H9 (cell line): ENCODE measurements at regions not wholly inside any gene's neighbourhood (a gene's known extent, or its start where the extent isn't known, plus 50 kb on each side); places are given as distances from the start of the nearest gene placed in this dataset.

Experiments
- DNase-seq: peaks from one replicate; pipeline ENCODE4 v3.0.0-alpha.2; 2017
- H2AFZ ChIP-seq: one replicate; pipeline ENCODE4 v1.6.1; 2013; ENCODE audit warnings: mild to moderate bottlenecking, low read length, control low read depth, moderate library complexity
- H2AK5ac ChIP-seq: 2 replicates; pipeline ENCODE4 v1.6.1; 2013; ENCODE audit warnings: low read length, control low read depth, mixed read lengths; ENCODE audit not compliant: insufficient read length
- H2BK120ac ChIP-seq: one replicate; pipeline ENCODE4 v1.6.1; 2013; ENCODE audit warnings: low read depth, mild to moderate bottlenecking, low read length, control low read depth, inconsistent platforms; ENCODE audit not compliant: poor library complexity, severe bottlenecking
- H2BK12ac ChIP-seq: 2 replicates; pipeline ENCODE4 v1.6.1; 2013; ENCODE audit warnings: low read length, control low read depth, mixed read lengths, low read depth; ENCODE audit not compliant: insufficient read length
- H2BK15ac ChIP-seq: 2 replicates; pipeline ENCODE4 v1.6.1; 2013; ENCODE audit warnings: low read depth, low read length, control low read depth
- H2BK20ac ChIP-seq: one replicate; pipeline ENCODE4 v1.6.1; 2013; ENCODE audit warnings: low read depth, mild to moderate bottlenecking, low read length, control low read depth, inconsistent platforms; ENCODE audit not compliant: poor library complexity, severe bottlenecking
- H2BK5ac ChIP-seq: 2 replicates; pipeline ENCODE4 v1.6.1; 2013; ENCODE audit warnings: low read length, control low read depth, mixed read lengths; ENCODE audit not compliant: insufficient read length
- H3K14ac ChIP-seq: 2 replicates; pipeline ENCODE4 v1.6.1; 2013; ENCODE audit warnings: low read length, control low read depth; ENCODE audit not compliant: insufficient read depth
- H3K18ac ChIP-seq: 2 replicates; pipeline ENCODE4 v1.6.1; 2013; ENCODE audit warnings: low read depth, mild to moderate bottlenecking, mixed read lengths, low read length, control low read depth; ENCODE audit not compliant: insufficient read length
- H3K23ac ChIP-seq: 2 replicates; pipeline ENCODE4 v1.6.1; 2013; ENCODE audit warnings: low read length, control low read depth, mixed read lengths, low read depth; ENCODE audit not compliant: insufficient read length
- H3K23me2 ChIP-seq: 2 replicates; pipeline ENCODE4 v1.6.1; 2013; ENCODE audit warnings: low read depth, mild to moderate bottlenecking, mixed read lengths, low read length, control low read depth; ENCODE audit not compliant: insufficient read length, poor library complexity, severe bottlenecking
- H3K27ac ChIP-seq: 2 replicates; pipeline ENCODE4 v1.5.1; 2013; ENCODE audit warnings: low read length, control low read depth, mixed read lengths, low read depth; ENCODE audit not compliant: insufficient read length
- H3K27me3 ChIP-seq: 2 replicates; pipeline ENCODE4 v1.6.1; 2013; ENCODE audit warnings: low read length, control low read depth, inconsistent platforms; ENCODE audit not compliant: insufficient read depth
- H3K4ac ChIP-seq: 2 replicates; pipeline ENCODE4 v1.6.1; 2013; ENCODE audit warnings: low read depth, mild to moderate bottlenecking, control low read depth, inconsistent platforms, low read length, moderate library complexity
- H3K4me1 ChIP-seq: 2 replicates; pipeline ENCODE4 v1.6.1; 2013; ENCODE audit warnings: low read length, control low read depth, inconsistent platforms; ENCODE audit not compliant: insufficient read depth
- H3K4me2 ChIP-seq: 2 replicates; pipeline ENCODE4 v1.6.1; 2013; ENCODE audit warnings: low read length, control low read depth, mixed read lengths; ENCODE audit not compliant: insufficient read length, insufficient read depth
- H3K56ac ChIP-seq: 2 replicates; pipeline ENCODE4 v1.6.1; 2013; ENCODE audit warnings: low read depth, mild to moderate bottlenecking, mixed read lengths, low read length, control low read depth; ENCODE audit not compliant: insufficient read length
- H3K79me1 ChIP-seq: 2 replicates; pipeline ENCODE4 v1.6.1; 2013; ENCODE audit warnings: low read depth, mild to moderate bottlenecking, moderate library complexity, low read length, control low read depth, inconsistent platforms; ENCODE audit not compliant: insufficient read depth, poor library complexity, severe bottlenecking
- H3K79me2 ChIP-seq: 2 replicates; pipeline ENCODE4 v1.6.1; 2013; ENCODE audit warnings: low read length, control low read depth, inconsistent platforms; ENCODE audit not compliant: insufficient read depth
- H3K9ac ChIP-seq: 2 replicates; pipeline ENCODE4 v1.6.1; 2013; ENCODE audit warnings: low read length, control low read depth, mixed read lengths; ENCODE audit not compliant: insufficient read length; ENCODE audit errors: extremely low read depth
- H3K9me3 ChIP-seq: one replicate; pipeline ENCODE4 v1.6.1; 2013; ENCODE audit warnings: low read depth, low read length, inconsistent platforms; ENCODE audit not compliant: control insufficient read depth
- H3T11ph ChIP-seq: one replicate; pipeline ENCODE4 v1.6.1; 2013; ENCODE audit warnings: mild to moderate bottlenecking, low read length, control low read depth, inconsistent platforms
- H4K20me1 ChIP-seq: one replicate; pipeline ENCODE4 v1.6.1; 2013; ENCODE audit not compliant: control insufficient read depth, insufficient read length, insufficient read depth
- H4K5ac ChIP-seq: 2 replicates; pipeline ENCODE4 v1.6.1; 2013; ENCODE audit warnings: low read depth, mild to moderate bottlenecking, mixed read lengths, low read length, control low read depth; ENCODE audit not compliant: insufficient read length
- H4K8ac ChIP-seq: replicated peaks from 2 replicates; pipeline ENCODE4 v1.6.1; 2013; ENCODE audit warnings: low read length, control low read depth, mixed read lengths, low read depth; ENCODE audit not compliant: insufficient read length
- H4K91ac ChIP-seq: 2 replicates; pipeline ENCODE4 v1.6.1; 2013; ENCODE audit warnings: low read depth, mild to moderate bottlenecking, moderate library complexity, mixed read lengths, low read length, control low read depth; ENCODE audit not compliant: insufficient read length
- H3K27ac Mint-ChIP-seq, 3 experiments: 2 replicates in 2 of 3; 3 replicates in 1 of 3; pipeline ENCODE4 v1.8.0; 2020 to 2021; ENCODE audit warnings: mixed read lengths in 3 of 3, mild to moderate bottlenecking in 1 of 3, moderate library complexity in 1 of 3
- H3K27me3 Mint-ChIP-seq: 2 replicates; pipeline ENCODE4 v1.8.0; 2021; ENCODE audit warnings: low read depth, mild to moderate bottlenecking, moderate library complexity, mixed read lengths
- H3K36me3 Mint-ChIP-seq, 3 experiments: 2 replicates in 2 of 3; 3 replicates in 1 of 3; pipeline ENCODE4 v1.8.0; 2020 to 2021; ENCODE audit warnings: low read depth in 3 of 3, mixed read lengths in 3 of 3; ENCODE audit not compliant: insufficient read depth in 1 of 3
- H3K4me1 Mint-ChIP-seq, 2 experiments: 2 replicates each; pipeline ENCODE4 v1.8.0; 2020; ENCODE audit warnings: mixed read lengths in 2 of 2
- H3K4me3 Mint-ChIP-seq, 2 experiments: 2 replicates in 1 of 2; 3 replicates in 1 of 2; pipeline ENCODE4 v1.8.0; 2020 to 2021; ENCODE audit warnings: mild to moderate bottlenecking in 2 of 2, mixed read lengths in 2 of 2, moderate library complexity in 1 of 2
- H3K9me3 Mint-ChIP-seq, 2 experiments: 2 replicates in 1 of 2; 3 replicates in 1 of 2; pipeline ENCODE4 v1.8.0; 2020; ENCODE audit warnings: mild to moderate bottlenecking in 2 of 2, mixed read lengths in 2 of 2, moderate library complexity in 1 of 2
- WGBS: extraction: QIAGEN DNeasy Blood & Tissue Kit; methylation state at CpG from one replicate; pipeline ENCODE4 v1.1.7; 2013; ENCODE audit warnings: missing lambda C conversion rate, low lambda C conversion rate, mixed read lengths; ENCODE audit not compliant: insufficient read length; ENCODE audit errors: extremely low coverage; 5-methylcytosine and 5-hydroxymethylcytosine counted together
- TF ChIP-seq, protein P1 (sequence below): fragments of 200-600 bp; sonication (generic); conservative IDR thresholded peaks from 3 replicates; pipeline ENCODE4 v1.8.0; 2021; ENCODE audit warnings: antibody characterized with exemption, mild to moderate bottlenecking

GRCh38 chr13:83281654-83282053 lies 600.6 kb downstream of the SLITRK1 start:
- no peak overlapping the region for H2BK15ac ChIP-seq
- H4K20me1 ChIP-seq, result no peaks in the 10 kb centered on the region
- no peak overlapping the region for H4K91ac ChIP-seq
- H2BK20ac ChIP-seq, result no peak overlapping the region
- H3K9me3 ChIP-seq, result no peaks in the 10 kb centered on the region
- H2BK120ac ChIP-seq, result no peak overlapping the region
- H2AFZ ChIP-seq, result no peak overlapping the region
- no CpG with 5 or more reads among the region's 1 CpG for WGBS
- no peak overlapping the region for H3K23ac ChIP-seq
- no peak overlapping the region for H3K18ac ChIP-seq
- H3K27me3 ChIP-seq, result no peaks in the 10 kb centered on the region
- no peak overlapping the region for H3K27ac Mint-ChIP-seq
- no peak overlapping the region for H3K56ac ChIP-seq
- peaks cover 7% of the 10 kb centered on the region in 2 experiments for H3K4me1 Mint-ChIP-seq
- H3K9me3 Mint-ChIP-seq, result no peaks in the 10 kb centered on the region
- H4K8ac ChIP-seq, result no peak overlapping the region
- no peaks in the 10 kb centered on the region for H3K27me3 Mint-ChIP-seq
- no peak for DNase-seq
- TF ChIP-seq, protein P1, sequence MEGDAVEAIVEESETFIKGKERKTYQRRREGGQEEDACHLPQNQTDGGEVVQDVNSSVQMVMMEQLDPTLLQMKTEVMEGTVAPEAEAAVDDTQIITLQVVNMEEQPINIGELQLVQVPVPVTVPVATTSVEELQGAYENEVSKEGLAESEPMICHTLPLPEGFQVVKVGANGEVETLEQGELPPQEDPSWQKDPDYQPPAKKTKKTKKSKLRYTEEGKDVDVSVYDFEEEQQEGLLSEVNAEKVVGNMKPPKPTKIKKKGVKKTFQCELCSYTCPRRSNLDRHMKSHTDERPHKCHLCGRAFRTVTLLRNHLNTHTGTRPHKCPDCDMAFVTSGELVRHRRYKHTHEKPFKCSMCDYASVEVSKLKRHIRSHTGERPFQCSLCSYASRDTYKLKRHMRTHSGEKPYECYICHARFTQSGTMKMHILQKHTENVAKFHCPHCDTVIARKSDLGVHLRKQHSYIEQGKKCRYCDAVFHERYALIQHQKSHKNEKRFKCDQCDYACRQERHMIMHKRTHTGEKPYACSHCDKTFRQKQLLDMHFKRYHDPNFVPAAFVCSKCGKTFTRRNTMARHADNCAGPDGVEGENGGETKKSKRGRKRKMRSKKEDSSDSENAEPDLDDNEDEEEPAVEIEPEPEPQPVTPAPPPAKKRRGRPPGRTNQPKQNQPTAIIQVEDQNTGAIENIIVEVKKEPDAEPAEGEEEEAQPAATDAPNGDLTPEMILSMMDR, result no peak
- no peak overlapping the region for H3K4me3 Mint-ChIP-seq
- no peaks in the 10 kb centered on the region for H3K36me3 Mint-ChIP-seq
- no peaks in the 10 kb centered on the region for H3K79me2 ChIP-seq
- no peaks in the 10 kb centered on the region for H3K23me2 ChIP-seq
- H2BK5ac ChIP-seq, result no peak overlapping the region
- H2BK12ac ChIP-seq, result no peak overlapping the region
- H3K4me2 ChIP-seq, result no peak overlapping the region
- H3K27ac ChIP-seq, result no peak overlapping the region
- no peaks in the 10 kb centered on the region; the same call in 1 of the 2 replicates for H3K4me1 ChIP-seq
- H3T11ph ChIP-seq, result no peak overlapping the region
- H3K4ac ChIP-seq, result no peak overlapping the region
- H3K79me1 ChIP-seq, result no peaks in the 10 kb centered on the region
- H3K14ac ChIP-seq, result no peak overlapping the region
- H2AK5ac ChIP-seq, result no peak overlapping the region
- no peak overlapping the region for H3K9ac ChIP-seq
- no peak overlapping the region for H4K5ac ChIP-seq
